ENCODE measurements at regions not wholly inside any gene's neighbourhood (a gene's known extent, or its start where the extent isn't known, plus 50 kb on each side); places are given as distances from the start of the nearest gene placed in this dataset.
"Not testable (repeated sequence)": the region's sequence is repeated elsewhere in the genome, so short reads cannot be mapped to it uniquely, and the experiment has no call there.

- Histone ChIP-seq H3K36me3 (no peaks in the 10 kb centered on the region), H3K27ac (no peak overlapping the region), H3K4me1 (replicated peaks) (no peaks in the 10 kb centered on the region), H3K9me3 (replicated peaks) (no peaks in the 10 kb centered on the region), H3K27me3 (replicated peaks) (peaks cover 4% of the 10 kb centered on the region; the same call in 1 of the 2 replicates), H3K4me3 (no peak overlapping the region)
- DNase-seq (ENCODE audit: low read depth in 1 of 2, low spot score in 2 of 2) = no peak
Measured at GRCh38 chr10:109744020-109744419, 179.3 kb downstream of the XPNPEP1 start.

GRCh38 chr10:109743574-109743973, 179.7 kb downstream of the XPNPEP1 start:
- Histone ChIP-seq H3K4me1 (replicated peaks) (no peaks in the 10 kb centered on the region), H3K27me3 (replicated peaks) (peaks cover 4% of the 10 kb centered on the region; the same call in 1 of the 2 replicates), H3K27ac (no peak overlapping the region), H3K4me3 (no peak overlapping the region), H3K9me3 (replicated peaks) (no peaks in the 10 kb centered on the region), H3K36me3 (no peaks in the 10 kb centered on the region)
- DNase-seq (ENCODE audit: low read depth in 1 of 2, low spot score in 2 of 2) = no peak

- Histone ChIP-seq H3K36me3 (no peaks in the 10 kb centered on the region), H3K4me1 (replicated peaks) (no peaks in the 10 kb centered on the region), H3K4me3 (no peak overlapping the region), H3K9me3 (replicated peaks) (no peaks in the 10 kb centered on the region), H3K27me3 (replicated peaks) (peaks cover 4% of the 10 kb centered on the region; the same call in 1 of the 2 replicates), H3K27ac (no peak overlapping the region)
- DNase-seq (ENCODE audit: low read depth in 1 of 2, low spot score in 2 of 2) = no peak
Measured at GRCh38 chr10:109743146-109743545, 180.2 kb downstream of the XPNPEP1 start.

- Histone ChIP-seq H3K4me3 (no peak overlapping the region), H3K9me3 (replicated peaks) (no peaks in the 10 kb centered on the region), H3K27me3 (replicated peaks) (peaks cover 4% of the 10 kb centered on the region; the same call in 1 of the 2 replicates), H3K36me3 (no peaks in the 10 kb centered on the region), H3K4me1 (replicated peaks) (no peaks in the 10 kb centered on the region), H3K27ac (no peak overlapping the region)
- no peak for DNase-seq (ENCODE audit: low read depth in 1 of 2, low spot score in 2 of 2)
Measured at GRCh38 chr10:109741712-109742111, 181.6 kb downstream of the XPNPEP1 start.

- Histone ChIP-seq H3K9me3 (replicated peaks) (no peaks in the 10 kb centered on the region), H3K27me3 (replicated peaks) (peaks cover 4% of the 10 kb centered on the region; the same call in 1 of the 2 replicates), H3K27ac (no peak overlapping the region), H3K4me1 (replicated peaks) (no peaks in the 10 kb centered on the region), H3K36me3 (no peaks in the 10 kb centered on the region), H3K4me3 (no peak overlapping the region)
- DNase-seq (ENCODE audit: low read depth in 1 of 2, low spot score in 2 of 2) = peak in 1 of 2 experiments; percentile 4
Measured at GRCh38 chr10:109740436-109740835, 182.9 kb downstream of the XPNPEP1 start.

- no peak for DNase-seq (ENCODE audit: low read depth in 1 of 2, low spot score in 2 of 2)
- no peak overlapping the region for H3K4me3 ChIP-seq
- no peaks in the 10 kb centered on the region for H3K36me3 ChIP-seq
- H3K27ac ChIP-seq = no peak overlapping the region
- peaks cover 4% of the 10 kb centered on the region; the same call in 1 of the 2 replicates for H3K27me3 ChIP-seq (replicated peaks)
- H3K4me1 ChIP-seq (replicated peaks) = no peaks in the 10 kb centered on the region
- H3K9me3 ChIP-seq (replicated peaks) = no peaks in the 10 kb centered on the region
Measured at GRCh38 chr10:109737626-109738025, 185.7 kb downstream of the XPNPEP1 start.

- Histone ChIP-seq H3K9me3 (replicated peaks) (no peaks in the 10 kb centered on the region), H3K27ac (no peak overlapping the region), H3K27me3 (replicated peaks) (peaks cover 4% of the 10 kb centered on the region; the same call in 1 of the 2 replicates), H3K4me3 (no peak overlapping the region), H3K4me1 (replicated peaks) (no peaks in the 10 kb centered on the region), H3K36me3 (no peaks in the 10 kb centered on the region)
- no peak for DNase-seq (ENCODE audit: low read depth in 1 of 2, low spot score in 2 of 2)
Measured at GRCh38 chr10:109737009-109737408, 186.3 kb downstream of the XPNPEP1 start.

- Histone ChIP-seq H3K36me3 (no peaks in the 10 kb centered on the region), H3K4me3 (no peak overlapping the region), H3K27me3 (replicated peaks) (peaks cover 4% of the 10 kb centered on the region; the same call in 1 of the 2 replicates), H3K27ac (no peak overlapping the region), H3K4me1 (replicated peaks) (no peaks in the 10 kb centered on the region), H3K9me3 (replicated peaks) (no peaks in the 10 kb centered on the region)
- no peak for DNase-seq (ENCODE audit: low read depth in 1 of 2, low spot score in 2 of 2)
Measured at GRCh38 chr10:109735776-109736175, 187.5 kb downstream of the XPNPEP1 start.

- Histone ChIP-seq H3K9me3 (replicated peaks) (no peaks in the 10 kb centered on the region), H3K4me1 (replicated peaks) (no peaks in the 10 kb centered on the region), H3K27me3 (replicated peaks) (no peaks in the 10 kb centered on the region), H3K36me3 (no peaks in the 10 kb centered on the region), H3K27ac (no peak overlapping the region), H3K4me3 (no peak overlapping the region)
- DNase-seq (ENCODE audit: low read depth in 1 of 2, low spot score in 2 of 2) = no peak
Measured at GRCh38 chr10:109732254-109732965, 190.9 kb downstream of the XPNPEP1 start.

GRCh38 chr10:109729895-109730294, 193.4 kb downstream of the XPNPEP1 start:
- DNase-seq (ENCODE audit: low read depth in 1 of 2, low spot score in 2 of 2); H3K4me3 ChIP-seq; H3K9me3 ChIP-seq (replicated peaks); H3K4me1 ChIP-seq (replicated peaks); H3K27me3 ChIP-seq (replicated peaks); H3K27ac ChIP-seq; H3K36me3 ChIP-seq: not testable (repeated sequence)

- Histone ChIP-seq H3K9me3 (replicated peaks) (no peaks in the 10 kb centered on the region), H3K27ac (no peak overlapping the region), H3K4me3 (no peak overlapping the region), H3K36me3 (no peaks in the 10 kb centered on the region), H3K4me1 (replicated peaks) (no peaks in the 10 kb centered on the region), H3K27me3 (replicated peaks) (no peaks in the 10 kb centered on the region)
- DNase-seq (ENCODE audit: low read depth in 1 of 2, low spot score in 2 of 2) = no peak
Measured at GRCh38 chr10:109727436-109727835, 195.9 kb downstream of the XPNPEP1 start.

GRCh38 chr10:109726473-109726872, 196.8 kb downstream of the XPNPEP1 start:
- Histone ChIP-seq H3K36me3 (no peaks in the 10 kb centered on the region), H3K9me3 (replicated peaks) (no peaks in the 10 kb centered on the region), H3K4me3 (no peak overlapping the region), H3K4me1 (replicated peaks) (no peaks in the 10 kb centered on the region), H3K27ac (no peak overlapping the region), H3K27me3 (replicated peaks) (no peaks in the 10 kb centered on the region)
- no peak for DNase-seq (ENCODE audit: low read depth in 1 of 2, low spot score in 2 of 2)

GRCh38 chr10:109723305-109723704, 200.0 kb downstream of the XPNPEP1 start:
- no peaks in the 10 kb centered on the region for H3K36me3 ChIP-seq
- no peak overlapping the region for H3K27ac ChIP-seq
- no peak overlapping the region for H3K4me3 ChIP-seq
- no peak for DNase-seq (ENCODE audit: low read depth in 1 of 2, low spot score in 2 of 2)
- no peaks in the 10 kb centered on the region for H3K4me1 ChIP-seq (replicated peaks)
- H3K27me3 ChIP-seq (replicated peaks) = no peaks in the 10 kb centered on the region
- no peaks in the 10 kb centered on the region for H3K9me3 ChIP-seq (replicated peaks)

- H3K27ac ChIP-seq = no peak overlapping the region
- no peak for DNase-seq (ENCODE audit: low read depth in 1 of 2, low spot score in 2 of 2)
- no peaks in the 10 kb centered on the region for H3K4me1 ChIP-seq (replicated peaks)
- no peaks in the 10 kb centered on the region for H3K9me3 ChIP-seq (replicated peaks)
- H3K36me3 ChIP-seq = no peaks in the 10 kb centered on the region
- H3K4me3 ChIP-seq = no peak overlapping the region
- no peaks in the 10 kb centered on the region for H3K27me3 ChIP-seq (replicated peaks)
Measured at GRCh38 chr10:109721453-109722064, 201.8 kb downstream of the XPNPEP1 start.

Measured in SJSA1 (cell line).